Ovary (tissue), 3 donors: ENCODE measurements at regions not wholly inside any gene's neighbourhood (a gene's known extent, or its start where the extent isn't known, plus 50 kb on each side); places are given as distances from the start of the nearest gene placed in this dataset.

Experiments
- EP300 ChIP-seq: sonication (generic); formaldehyde crosslinking; IDR thresholded peaks from one replicate; pipeline ENCODE4 v1.6.1; 2017; ENCODE audit warnings: antibody characterized with exemption
- POLR2A ChIP-seq: fragments of 450-650 bp; IDR thresholded peaks from one replicate; pipeline ENCODE4 v1.6.1; 2017; ENCODE audit warnings: antibody characterized with exemption, mild to moderate bottlenecking, moderate library complexity
- TF ChIP-seq, protein P1 (sequence below), 3 donors: fragments of 450-650 bp in 2 of 3; fragments of 200-600 bp in 1 of 3; IDR thresholded peaks; one replicate each; pipeline versions ENCODE4 v1.5.1 to v1.8.0; 2016 to 2022; ENCODE audit warnings: antibody characterized with exemption in 3 of 3, mild to moderate bottlenecking in 1 of 3
- donor health status: DM: no; HTN: no; CAD: no.

GRCh38 chr2:5364361-5364760 is 327.8 kb upstream of the SOX11 start:
- TF ChIP-seq, protein P1, sequence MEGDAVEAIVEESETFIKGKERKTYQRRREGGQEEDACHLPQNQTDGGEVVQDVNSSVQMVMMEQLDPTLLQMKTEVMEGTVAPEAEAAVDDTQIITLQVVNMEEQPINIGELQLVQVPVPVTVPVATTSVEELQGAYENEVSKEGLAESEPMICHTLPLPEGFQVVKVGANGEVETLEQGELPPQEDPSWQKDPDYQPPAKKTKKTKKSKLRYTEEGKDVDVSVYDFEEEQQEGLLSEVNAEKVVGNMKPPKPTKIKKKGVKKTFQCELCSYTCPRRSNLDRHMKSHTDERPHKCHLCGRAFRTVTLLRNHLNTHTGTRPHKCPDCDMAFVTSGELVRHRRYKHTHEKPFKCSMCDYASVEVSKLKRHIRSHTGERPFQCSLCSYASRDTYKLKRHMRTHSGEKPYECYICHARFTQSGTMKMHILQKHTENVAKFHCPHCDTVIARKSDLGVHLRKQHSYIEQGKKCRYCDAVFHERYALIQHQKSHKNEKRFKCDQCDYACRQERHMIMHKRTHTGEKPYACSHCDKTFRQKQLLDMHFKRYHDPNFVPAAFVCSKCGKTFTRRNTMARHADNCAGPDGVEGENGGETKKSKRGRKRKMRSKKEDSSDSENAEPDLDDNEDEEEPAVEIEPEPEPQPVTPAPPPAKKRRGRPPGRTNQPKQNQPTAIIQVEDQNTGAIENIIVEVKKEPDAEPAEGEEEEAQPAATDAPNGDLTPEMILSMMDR (IDR thresholded peaks at IDR 0.05) = no peak
- TF ChIP-seq POLR2A (no peak), EP300 (no peak)
